Femur (tissue), 1 donor: ENCODE measurements at regions not wholly inside any gene's neighbourhood (a gene's known extent, or its start where the extent isn't known, plus 50 kb on each side); places are given as distances from the start of the nearest gene placed in this dataset.
"Not testable (repeated sequence)": the region's sequence is repeated elsewhere in the genome, so short reads cannot be mapped to it uniquely, and the experiment has no call there.

Experiments used
- DNase-seq: peaks from one replicate; pipeline ENCODE4 v3.0.0-alpha.2; 2017

DNA sequence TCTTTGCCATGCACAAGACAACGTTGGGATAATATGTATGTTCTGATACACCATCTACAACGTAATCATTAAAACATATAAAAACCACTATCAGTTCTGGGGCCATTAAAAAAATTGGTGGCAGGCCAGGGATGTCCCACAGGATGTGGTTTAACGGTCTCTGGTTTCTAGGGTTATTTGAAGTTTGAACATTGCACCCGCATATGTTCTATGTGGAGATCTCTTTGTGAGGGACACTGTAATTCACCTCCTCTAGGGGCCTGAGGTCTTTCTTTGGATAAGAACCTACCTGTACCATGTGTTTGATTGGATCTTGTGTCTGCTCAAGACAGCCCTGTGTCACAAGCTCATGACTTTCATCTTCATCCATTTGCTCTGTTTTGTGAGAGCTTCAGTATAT is 73.2 kb downstream of the GGTLC2 start:
- no peak for DNase-seq

DNA sequence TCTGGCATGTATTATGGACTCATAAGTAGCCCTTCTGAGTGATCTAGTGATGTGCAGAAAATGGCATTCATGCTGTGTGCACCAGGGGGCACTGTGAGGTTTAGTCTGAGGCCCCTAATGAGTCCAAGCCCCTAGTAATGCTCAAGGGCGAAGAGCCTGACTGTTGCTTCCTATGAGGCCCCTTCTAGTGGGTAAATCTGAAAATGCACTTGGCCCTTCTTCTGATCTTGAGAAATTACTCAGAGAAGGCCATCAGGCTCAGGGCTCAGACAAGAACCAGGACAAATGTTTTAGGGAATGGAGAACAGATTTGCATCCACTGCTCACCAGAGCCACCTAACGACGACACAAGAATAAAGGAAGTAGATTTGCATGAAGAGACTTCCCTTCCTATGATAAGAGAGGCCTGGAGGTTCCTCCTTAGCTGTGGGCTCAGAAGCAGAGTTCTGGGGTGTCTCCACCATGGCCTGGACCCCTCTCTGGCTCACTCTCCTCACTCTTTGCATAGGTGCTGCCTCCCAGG is 75.8 kb downstream of the GGTLC2 start:
- no peak for DNase-seq

GRCh38 chr22:22720724-22721261 is 76.4 kb downstream of the GGTLC2 start:
- no peak for DNase-seq

GRCh38 chr22:22721681-22722354 is 77.4 kb downstream of the GGTLC2 start:
- DNase-seq = no peak

GRCh38 chr22:22728382-22728781 is 84.0 kb downstream of the GGTLC2 start:
- no peak for DNase-seq

GRCh38 chr22:22730655-22731373 is 86.4 kb downstream of the GGTLC2 start:
- no peak for DNase-seq

DNA sequence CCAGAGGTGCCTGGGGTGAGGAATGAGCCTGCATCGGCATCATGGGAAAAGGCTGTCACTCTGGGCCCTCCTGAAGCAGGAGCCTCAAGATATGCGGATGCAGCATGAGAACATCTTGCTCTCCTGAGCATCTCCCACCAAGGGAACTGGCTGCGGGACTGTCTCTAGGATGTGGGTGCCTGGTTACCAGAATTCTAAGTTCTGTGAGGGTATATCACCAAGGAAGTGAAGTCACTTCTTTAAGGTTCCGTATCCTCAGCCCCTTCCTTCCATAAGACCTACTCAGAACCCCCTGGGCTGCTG is 86.9 kb downstream of the GGTLC2 start:
- no peak for DNase-seq

- not testable (repeated sequence) for DNase-seq
Measured at GRCh38 chr22:22733006-22733405, 88.6 kb downstream of the GGTLC2 start.

- DNase-seq = no peak
Measured at GRCh38 chr22:22733881-22734373, 89.5 kb downstream of the GGTLC2 start.

DNA sequence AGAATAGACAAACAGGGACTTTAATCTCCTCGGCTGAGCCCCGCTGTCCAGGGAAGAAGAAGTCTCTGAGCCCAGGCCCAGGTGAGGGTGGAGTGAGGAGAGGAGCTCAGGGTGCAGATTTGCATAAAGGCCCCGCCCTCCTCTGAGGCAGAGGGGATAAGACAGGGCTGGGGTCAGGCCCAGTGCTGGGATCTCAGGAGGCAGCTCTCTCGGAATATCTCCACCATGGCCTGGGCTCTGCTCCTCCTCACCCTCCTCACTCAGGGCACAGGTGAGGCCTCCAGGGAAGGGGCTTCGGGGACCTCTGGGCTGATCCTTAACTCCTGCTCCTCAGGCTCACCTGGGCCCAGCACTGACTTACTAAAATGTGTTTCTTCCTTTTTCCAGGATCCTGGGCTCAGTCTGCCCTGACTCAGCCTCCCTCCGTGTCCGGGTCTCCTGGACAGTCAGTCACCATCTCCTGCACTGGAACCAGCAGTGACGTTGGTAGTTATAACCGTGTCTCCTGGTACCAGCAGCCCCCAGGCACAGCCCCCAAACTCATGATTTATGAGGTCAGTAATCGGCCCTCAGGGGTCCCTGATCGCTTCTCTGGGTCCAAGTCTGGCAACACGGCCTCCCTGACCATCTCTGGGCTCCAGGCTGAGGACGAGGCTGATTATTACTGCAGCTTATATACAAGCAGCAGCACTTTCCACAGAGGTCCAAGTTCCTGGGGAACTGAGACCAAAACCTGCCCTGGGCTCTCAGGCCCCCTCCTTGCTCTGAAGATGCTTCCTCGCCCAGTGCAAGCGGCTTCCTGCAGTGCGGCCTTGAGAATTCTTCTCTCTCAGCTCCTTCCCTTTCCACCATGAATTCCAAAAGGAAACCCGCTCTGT is 90.2 kb downstream of the GGTLC2 start:
- DNase-seq = not testable (repeated sequence)

- DNase-seq = not testable (repeated sequence)
Measured at GRCh38 chr22:22735276-22735675, 90.9 kb downstream of the GGTLC2 start.

GRCh38 chr22:22735695-22736611 is 91.5 kb downstream of the GGTLC2 start:
- no peak for DNase-seq

DNA sequence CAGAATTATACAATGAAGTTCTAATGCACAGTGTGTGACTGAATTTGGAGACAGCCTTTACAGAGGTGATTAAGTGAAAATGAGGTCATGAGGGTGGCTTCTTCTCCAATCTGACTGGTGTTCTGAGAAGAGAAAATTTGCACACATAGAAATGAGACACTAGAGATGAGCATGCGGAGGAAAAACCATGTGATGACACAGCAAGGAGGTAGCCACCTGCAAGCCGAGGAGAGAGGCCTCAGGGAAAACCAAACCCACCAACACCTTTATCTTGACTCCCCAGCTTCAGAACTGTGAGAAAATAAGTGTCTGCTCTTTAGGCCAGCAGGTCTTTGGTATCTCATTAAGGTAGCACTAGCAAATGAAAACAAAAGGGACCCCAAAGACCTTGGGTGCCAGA is 93.2 kb downstream of the GGTLC2 start:
- no peak for DNase-seq

- no peak for DNase-seq
Measured at GRCh38 chr22:22738959-22739585, 94.7 kb downstream of the GGTLC2 start.

DNA sequence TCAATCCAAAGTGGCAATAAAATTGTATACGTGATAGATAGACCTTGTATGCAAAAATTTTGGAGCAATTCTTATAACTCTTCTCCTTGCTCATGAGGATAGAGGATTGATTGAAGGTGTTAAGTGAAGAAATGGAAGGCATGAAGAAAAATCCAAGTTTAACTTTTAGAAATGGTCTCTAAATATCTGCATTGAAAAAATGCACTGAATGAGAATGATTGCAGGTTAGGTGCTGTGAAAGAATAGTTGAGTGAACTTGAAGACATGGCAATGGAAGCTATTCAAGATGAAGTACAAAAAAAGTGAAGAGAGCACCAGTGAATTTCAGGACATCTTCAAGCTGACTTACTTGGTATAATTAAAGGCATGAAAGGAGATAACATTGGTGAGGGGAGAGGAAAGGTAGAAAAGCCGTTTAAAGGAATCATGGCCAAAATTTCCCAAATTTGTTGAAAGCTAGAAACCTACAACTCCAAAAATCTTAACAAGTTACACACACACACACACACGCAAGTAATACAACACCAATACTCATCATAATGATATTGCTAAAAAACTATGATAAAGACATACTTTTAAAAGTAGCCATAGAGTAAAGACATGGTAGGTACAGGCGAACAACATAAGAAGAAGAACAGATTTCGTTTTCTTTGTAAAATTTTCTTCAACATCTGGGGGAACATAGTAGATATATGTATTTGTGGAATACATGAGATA is 96.3 kb downstream of the GGTLC2 start:
- no peak for DNase-seq

DNA sequence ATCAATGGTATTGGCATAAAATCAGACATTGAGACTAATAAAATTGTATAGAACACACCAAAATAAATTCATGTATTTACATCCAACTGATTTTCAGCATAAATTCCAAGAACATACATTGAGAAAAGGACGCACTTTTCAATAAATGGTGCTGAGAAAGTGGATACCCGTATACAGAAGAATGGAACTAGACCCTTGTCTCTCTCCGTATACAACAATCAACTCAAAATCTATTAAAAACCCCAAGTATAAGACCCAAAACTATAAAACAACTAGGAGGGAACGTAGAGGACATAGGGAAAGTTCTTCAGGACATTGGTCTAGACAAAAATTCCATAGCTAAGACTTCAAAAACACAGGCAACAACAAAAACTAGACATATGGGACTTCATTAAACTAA is 97.4 kb downstream of the GGTLC2 start:
- no peak for DNase-seq

GRCh38 chr22:22742641-22743040 is 98.2 kb downstream of the GGTLC2 start:
- no peak for DNase-seq

- DNase-seq = no peak
Measured at GRCh38 chr22:22743128-22743760, 98.8 kb downstream of the GGTLC2 start.

GRCh38 chr22:22744412-22745224 is 100.2 kb downstream of the GGTLC2 start:
- DNase-seq = no peak
